Stomach (tissue), 8 donors: ENCODE measurements at regions not wholly inside any gene's neighbourhood (a gene's known extent, or its start where the extent isn't known, plus 50 kb on each side); places are given as distances from the start of the nearest gene placed in this dataset.

Source experiments
- DNase-seq, 2 donors: peaks; one replicate each; pipeline versions ENCODE4 v3.0.0 to v3.0.0-alpha.2; 2013 to 2019
- H3K27ac ChIP-seq, 5 donors: fragments of 200-600 bp in 4 of 5; sonication (generic) in 4 of 5; one replicate each; pipeline ENCODE4 v1.5.1; 2013 to 2019; ENCODE audit warnings: mild to moderate bottlenecking in 1 of 5, moderate library complexity in 1 of 5
- H3K27me3 ChIP-seq, 3 donors: fragments of 200-600 bp; sonication (generic); one replicate each; pipeline ENCODE4 v1.5.1; 2017 to 2019; ENCODE audit warnings: mixed run types in 1 of 3
- H3K36me3 ChIP-seq, 4 donors: fragments of 200-600 bp; sonication (generic); 1 replicate in 3 of 4; 2 replicates in 1 of 4; pipeline ENCODE4 v1.5.1; 2016 to 2019
- H3K4me1 ChIP-seq, 4 donors: fragments of 200-600 bp; sonication (generic); one replicate each; pipeline ENCODE4 v1.5.1; 2016 to 2019
- H3K4me3 ChIP-seq, 4 donors: fragments of 200-600 bp; sonication (generic) in 3 of 4; one replicate each; pipeline ENCODE4 v1.5.1; 2016 to 2019; ENCODE audit warnings: mild to moderate bottlenecking in 1 of 4
- H3K9me3 ChIP-seq, 4 donors: fragments of 200-600 bp; sonication (generic); one replicate each; pipeline ENCODE4 v1.5.1; 2016 to 2019
- EP300 ChIP-seq: sonication (generic); formaldehyde crosslinking; IDR thresholded peaks from one replicate; pipeline ENCODE4 v1.6.1; 2017; ENCODE audit warnings: antibody characterized with exemption
- POLR2A ChIP-seq, 4 donors: fragments of 450-650 bp; IDR thresholded peaks; one replicate each; pipeline ENCODE4 v1.6.1; 2016; ENCODE audit warnings: antibody characterized with exemption in 4 of 4, control low read depth in 2 of 4, mild to moderate bottlenecking in 1 of 4, moderate library complexity in 1 of 4
- POLR2AphosphoS5 ChIP-seq, 3 donors: sonication (generic); formaldehyde crosslinking; IDR thresholded peaks; one replicate each; pipeline ENCODE4 v1.6.1; 2016; ENCODE audit warnings: antibody characterized with exemption in 3 of 3
- WGBS, 5 donors: extraction: QIAGEN DNeasy Blood & Tissue Kit in 3 of 5; methylation state at CpG; one replicate each; pipeline versions ENCODE4 v1.1.5 to v1.1.7; 2013 to 2018; 5-methylcytosine and 5-hydroxymethylcytosine counted together
- intact Hi-C: fragments of 100-400 bp; cut with DNase I; formaldehyde crosslinking; loops from one replicate; pipeline ENCODE4 v1.15.1; 2023; ENCODE audit warnings: low total_unique reads
- TF ChIP-seq, protein P1 (sequence below), 7 experiments: fragments of 450-650 bp in 4 of 7; fragments of 200-600 bp in 3 of 7; sonication (generic) in 3 of 7; IDR thresholded peaks; one replicate each; pipeline ENCODE4 v1.5.1; 2016 to 2019; ENCODE audit warnings: antibody characterized with exemption in 7 of 7, control low read depth in 2 of 7, mild to moderate bottlenecking in 1 of 7
- donor health status: healthy with polysubstance abuse.
- donor health status: Bipolar disorder and iron deficiency.
- donor health status: healthy.

DNA sequence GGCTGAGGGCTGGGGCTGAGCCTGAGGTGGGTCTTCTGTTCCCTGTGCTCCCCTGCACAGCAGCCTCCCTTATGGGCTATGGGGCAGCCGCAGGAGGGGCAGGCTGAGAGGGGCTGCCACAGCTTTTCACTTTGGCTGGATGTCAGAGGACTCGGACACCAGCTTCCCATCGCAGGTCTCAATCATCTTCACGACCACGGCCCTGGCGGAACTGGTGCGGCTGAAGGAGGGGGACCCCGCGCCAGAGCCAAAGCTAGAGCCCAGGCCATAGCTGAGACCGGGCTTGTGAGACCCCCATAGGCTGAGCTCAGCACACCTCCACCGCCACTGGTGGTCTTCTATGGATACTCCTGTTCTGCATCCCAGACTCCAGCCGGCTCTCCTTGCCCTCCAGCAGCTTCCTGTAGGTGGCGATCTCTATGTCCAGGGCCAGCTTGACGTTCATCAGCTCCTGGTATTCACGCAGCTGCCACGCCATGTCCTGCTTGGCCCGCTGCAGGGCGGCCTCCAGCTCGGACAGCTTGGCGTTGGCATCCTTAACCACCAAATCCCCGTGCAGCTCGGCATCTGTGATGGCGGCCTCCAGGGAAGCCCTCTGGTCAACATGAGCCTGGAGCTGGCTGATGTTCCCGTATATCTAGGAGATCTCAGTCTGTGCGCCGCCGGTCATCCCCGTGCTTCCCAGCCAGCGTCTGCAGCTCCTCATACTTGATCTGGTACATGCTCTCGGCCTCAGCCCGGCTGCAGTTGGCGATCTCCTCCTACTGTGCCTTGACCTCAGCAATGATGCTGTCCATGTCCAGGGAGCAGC, 181.7 kb upstream of the SYNPR start:
- no peaks in the 10 kb centered on the region for H3K27me3 ChIP-seq
- H3K36me3 ChIP-seq, result no peaks in the 10 kb centered on the region
- H3K4me3 ChIP-seq, result no peak overlapping the region
- DNase-seq, result no peak
- H3K9me3 ChIP-seq, result peaks cover 0 to 7% (median 0%) of the 10 kb centered on the region in 4 donors
- intact Hi-C loops, result no loop called here
- H3K27ac ChIP-seq, result no peak overlapping the region
- no peaks in the 10 kb centered on the region for H3K4me1 ChIP-seq
- TF ChIP-seq POLR2AphosphoS5 (IDR thresholded peaks at IDR 0.05) (no peak), POLR2A (IDR thresholded peaks at IDR 0.05) (no peak), EP300 (no peak)
- TF ChIP-seq, protein P1, sequence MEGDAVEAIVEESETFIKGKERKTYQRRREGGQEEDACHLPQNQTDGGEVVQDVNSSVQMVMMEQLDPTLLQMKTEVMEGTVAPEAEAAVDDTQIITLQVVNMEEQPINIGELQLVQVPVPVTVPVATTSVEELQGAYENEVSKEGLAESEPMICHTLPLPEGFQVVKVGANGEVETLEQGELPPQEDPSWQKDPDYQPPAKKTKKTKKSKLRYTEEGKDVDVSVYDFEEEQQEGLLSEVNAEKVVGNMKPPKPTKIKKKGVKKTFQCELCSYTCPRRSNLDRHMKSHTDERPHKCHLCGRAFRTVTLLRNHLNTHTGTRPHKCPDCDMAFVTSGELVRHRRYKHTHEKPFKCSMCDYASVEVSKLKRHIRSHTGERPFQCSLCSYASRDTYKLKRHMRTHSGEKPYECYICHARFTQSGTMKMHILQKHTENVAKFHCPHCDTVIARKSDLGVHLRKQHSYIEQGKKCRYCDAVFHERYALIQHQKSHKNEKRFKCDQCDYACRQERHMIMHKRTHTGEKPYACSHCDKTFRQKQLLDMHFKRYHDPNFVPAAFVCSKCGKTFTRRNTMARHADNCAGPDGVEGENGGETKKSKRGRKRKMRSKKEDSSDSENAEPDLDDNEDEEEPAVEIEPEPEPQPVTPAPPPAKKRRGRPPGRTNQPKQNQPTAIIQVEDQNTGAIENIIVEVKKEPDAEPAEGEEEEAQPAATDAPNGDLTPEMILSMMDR (IDR thresholded peaks at IDR 0.05), result no peak
- WGBS, 5 donors, result 88 to 94% (median 92%) methylated on average over 22 to 32 of the region's 32 CpGs

- H3K4me3 ChIP-seq, result no peak overlapping the region
- no peak for DNase-seq
- whole genome bisulfite sequencing, 5 donors, result 86 to 97% (median 93%) methylated on average over 8 to 11 of the region's 11 CpGs
- TF ChIP-seq POLR2AphosphoS5 (IDR thresholded peaks at IDR 0.05) (no peak), EP300 (no peak), POLR2A (IDR thresholded peaks at IDR 0.05) (no peak)
- TF ChIP-seq, protein P1 (IDR thresholded peaks at IDR 0.05), result no peak
- H3K27me3 ChIP-seq, result no peaks in the 10 kb centered on the region
- intact Hi-C loops, result no loop called here
- H3K36me3 ChIP-seq, result no peaks in the 10 kb centered on the region
- H3K4me1 ChIP-seq, result no peaks in the 10 kb centered on the region
- peaks cover 0 to 7% (median 0%) of the 10 kb centered on the region in 4 donors for H3K9me3 ChIP-seq
- H3K27ac ChIP-seq, result no peak overlapping the region
Observed at GRCh38 chr3:63097396-63097795, 180.7 kb upstream of the SYNPR start.

DNA sequence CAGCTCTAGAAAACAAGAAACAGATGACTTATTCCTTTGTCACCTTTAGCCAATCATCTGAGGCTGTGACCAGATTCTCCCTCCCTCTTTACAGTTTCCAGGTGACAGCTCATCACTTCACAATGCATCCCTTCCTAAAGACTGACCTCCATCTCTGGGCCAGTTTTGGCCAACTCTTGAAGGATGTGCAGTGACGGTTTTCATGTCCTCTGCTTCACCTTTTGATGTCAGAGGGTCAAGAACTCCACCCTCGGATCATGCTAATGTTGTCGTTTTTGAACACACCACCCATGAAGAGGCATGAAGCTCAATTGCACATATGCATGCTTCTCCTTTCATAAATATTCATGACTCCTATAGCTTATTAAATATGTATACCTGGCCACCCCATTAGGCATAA, 161.2 kb upstream of the SYNPR start:
- Histone ChIP-seq H3K4me1 (no peaks in the 10 kb centered on the region), H3K27me3 (no peaks in the 10 kb centered on the region), H3K4me3 (no peak overlapping the region), H3K27ac (no peak overlapping the region), H3K9me3 (peaks cover 0 to 7% (median 2%) of the 10 kb centered on the region in 4 donors), H3K36me3 (no peaks in the 10 kb centered on the region)
- intact Hi-C loops, result no loop called here
- TF ChIP-seq, protein P1 (IDR thresholded peaks at IDR 0.05), result no peak
- TF ChIP-seq POLR2A (IDR thresholded peaks at IDR 0.05) (no peak), POLR2AphosphoS5 (IDR thresholded peaks at IDR 0.05) (no peak), EP300 (no peak)
- WGBS, 5 donors, result 74 to 83% (median 79%) methylated on average over 3 of the region's 3 CpGs
- no peak for DNase-seq

DNA sequence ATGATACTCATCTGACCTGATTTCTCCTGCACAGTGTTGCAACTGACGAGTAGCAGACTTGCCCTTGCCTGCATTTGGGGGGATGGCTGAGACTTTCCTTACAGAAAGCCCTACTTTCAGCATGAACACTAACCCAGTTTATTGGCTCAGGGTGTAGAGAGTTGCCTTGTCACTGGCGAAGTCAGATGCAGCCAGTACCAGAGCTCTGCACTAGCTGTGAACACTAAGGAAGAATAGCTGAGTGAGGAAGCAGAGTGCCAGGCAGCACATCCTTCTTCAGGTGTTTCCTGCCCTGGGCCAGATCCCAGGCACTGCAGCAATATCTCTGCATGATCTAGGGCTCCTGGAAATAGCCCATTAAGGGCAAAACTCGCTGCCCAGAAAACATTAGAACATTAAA, 154.0 kb upstream of the SYNPR start:
- WGBS, 5 donors, result 48 to 65% (median 54%) methylated on average over 3 of the region's 3 CpGs
- H3K36me3 ChIP-seq, result no peaks in the 10 kb centered on the region

GRCh38 chr3:63126530-63126929, 151.6 kb upstream of the SYNPR start:
- TF ChIP-seq POLR2AphosphoS5 (IDR thresholded peaks at IDR 0.05) (no peak), EP300 (no peak), POLR2A (IDR thresholded peaks at IDR 0.05) (no peak)
- TF ChIP-seq, protein P1 (IDR thresholded peaks at IDR 0.05), result no peak
- no peak overlapping the region for H3K27ac ChIP-seq
- intact Hi-C loops, result no loop called here
- no peaks in the 10 kb centered on the region for H3K27me3 ChIP-seq
- no peak for DNase-seq
- H3K4me1 ChIP-seq, result no peaks in the 10 kb centered on the region
- no peaks in the 10 kb centered on the region for H3K9me3 ChIP-seq
- H3K36me3 ChIP-seq, result no peaks in the 10 kb centered on the region
- no peak overlapping the region for H3K4me3 ChIP-seq
- 60 to 77% (median 74%) methylated on average over 2 of the region's 2 CpGs for WGBS, 5 donors

More for the DNA sequence above, 154.0 kb upstream of the SYNPR start:
- intact Hi-C loops, result no loop called here
- Histone ChIP-seq H3K9me3 (no peaks in the 10 kb centered on the region), H3K4me1 (no peaks in the 10 kb centered on the region), H3K4me3 (no peak overlapping the region), H3K27me3 (no peaks in the 10 kb centered on the region), H3K27ac (no peak overlapping the region)
- TF ChIP-seq POLR2A (IDR thresholded peaks at IDR 0.05) (no peak), EP300 (no peak)
- no peak for DNase-seq
